Kidney (tissue), 13 donors: ENCODE measurements at regions not wholly inside any gene's neighbourhood (a gene's known extent, or its start where the extent isn't known, plus 50 kb on each side); places are given as distances from the start of the nearest gene placed in this dataset.

Experiments
- DNase-seq, 5 donors: peaks; one replicate each; pipeline ENCODE4 v3.0.0-alpha.2; 2013 to 2020
- FAIRE-seq: peaks from 2 replicates; lab custom pipeline; 2012; peaks lifted over from hg19 to GRCh38; lab: Jason Lieb, UNC
- H3K27ac ChIP-seq, 2 donors: one replicate each; pipeline ENCODE4 v1.7.0; 2013; ENCODE audit warnings: low read depth in 2 of 2, low read length in 2 of 2, inconsistent platforms in 1 of 2
- H3K27me3 ChIP-seq: one replicate; pipeline ENCODE4 v1.7.1; 2013; ENCODE audit warnings: low read length, inconsistent platforms; ENCODE audit not compliant: control insufficient read depth, insufficient read depth
- H3K36me3 ChIP-seq, 3 donors: one replicate each; pipeline versions ENCODE4 v1.7.0 to v1.7.1; 2013; ENCODE audit warnings: low read length in 3 of 3, control low read depth in 1 of 3, inconsistent platforms in 1 of 3; ENCODE audit not compliant: insufficient read depth in 3 of 3, control insufficient read depth in 2 of 3
- H3K4me1 ChIP-seq, 3 donors: one replicate each; pipeline versions ENCODE4 v1.7.0 to v1.7.1; 2013; ENCODE audit warnings: low read length in 3 of 3, inconsistent platforms in 1 of 3, low read depth in 1 of 3; ENCODE audit not compliant: control insufficient read depth in 2 of 3, insufficient read depth in 2 of 3
- H3K4me3 ChIP-seq, 3 donors: one replicate each; pipeline versions ENCODE4 v1.7.0 to v1.8.1; 2013; ENCODE audit warnings: low read length in 3 of 3, control low read depth in 1 of 3, inconsistent platforms in 1 of 3
- H3K9ac ChIP-seq, 3 donors: one replicate each; pipeline versions ENCODE4 v1.7.0 to v1.7.1; 2013; ENCODE audit warnings: low read length in 3 of 3, control low read depth in 1 of 3, inconsistent platforms in 1 of 3
- H3K9me3 ChIP-seq, 3 donors: one replicate each; pipeline versions ENCODE4 v1.7.0 to v1.7.1; 2013; ENCODE audit warnings: low read length in 3 of 3, control low read depth in 1 of 3, inconsistent platforms in 1 of 3; ENCODE audit not compliant: control insufficient read depth in 2 of 3, insufficient read depth in 1 of 3
- intact Hi-C: fragments of 100-400 bp; cut with DNase I; formaldehyde crosslinking; loops from one replicate; pipeline ENCODE4 v1.11.1; 2022
- TF ChIP-seq, protein P1 (sequence below): IDR thresholded peaks from 3 replicates; pipeline ENCODE4 v1.5.1; 2012; ENCODE audit warnings: mild to moderate bottlenecking, moderate library complexity, borderline replicate concordance; ENCODE audit not compliant: insufficient read depth; ENCODE audit errors: extremely low read depth
- donor health status: control.
- donor health status: control.
- donor health status: control.
- donor health status: control.
- donor health status: control.
- donor health status: DM: yes; HTN: yes; CAD: no.
- donor health status: Normal renal cell carcinoma (clear cell type).

DNA sequence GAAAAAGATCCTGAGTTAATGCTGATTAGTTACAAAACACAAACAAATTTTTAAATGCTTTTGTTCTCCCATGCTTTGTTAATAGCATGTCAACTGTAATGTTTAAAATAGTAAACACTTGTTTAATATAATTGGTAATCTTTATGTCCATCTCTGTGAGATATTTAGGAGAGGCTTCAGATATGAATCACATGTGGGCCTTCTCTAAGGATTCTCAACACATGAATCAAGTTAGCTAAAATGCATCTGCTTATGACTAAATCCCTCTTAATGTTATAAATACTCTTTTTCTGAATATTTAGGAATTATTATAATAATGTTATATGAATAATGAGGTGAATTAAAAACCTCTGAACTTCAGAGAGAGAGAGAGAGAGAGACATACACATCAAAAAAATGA lies 345.9 kb upstream of the MANEA start:
- TF ChIP-seq, protein P1, sequence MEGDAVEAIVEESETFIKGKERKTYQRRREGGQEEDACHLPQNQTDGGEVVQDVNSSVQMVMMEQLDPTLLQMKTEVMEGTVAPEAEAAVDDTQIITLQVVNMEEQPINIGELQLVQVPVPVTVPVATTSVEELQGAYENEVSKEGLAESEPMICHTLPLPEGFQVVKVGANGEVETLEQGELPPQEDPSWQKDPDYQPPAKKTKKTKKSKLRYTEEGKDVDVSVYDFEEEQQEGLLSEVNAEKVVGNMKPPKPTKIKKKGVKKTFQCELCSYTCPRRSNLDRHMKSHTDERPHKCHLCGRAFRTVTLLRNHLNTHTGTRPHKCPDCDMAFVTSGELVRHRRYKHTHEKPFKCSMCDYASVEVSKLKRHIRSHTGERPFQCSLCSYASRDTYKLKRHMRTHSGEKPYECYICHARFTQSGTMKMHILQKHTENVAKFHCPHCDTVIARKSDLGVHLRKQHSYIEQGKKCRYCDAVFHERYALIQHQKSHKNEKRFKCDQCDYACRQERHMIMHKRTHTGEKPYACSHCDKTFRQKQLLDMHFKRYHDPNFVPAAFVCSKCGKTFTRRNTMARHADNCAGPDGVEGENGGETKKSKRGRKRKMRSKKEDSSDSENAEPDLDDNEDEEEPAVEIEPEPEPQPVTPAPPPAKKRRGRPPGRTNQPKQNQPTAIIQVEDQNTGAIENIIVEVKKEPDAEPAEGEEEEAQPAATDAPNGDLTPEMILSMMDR = no peak
- intact Hi-C loops = no loop called here
- H3K9ac ChIP-seq = no peak overlapping the region
- FAIRE-seq = no peak
- no peak for DNase-seq
- H3K4me3 ChIP-seq = no peak overlapping the region
- H3K4me1 ChIP-seq = no peaks in the 10 kb centered on the region
- H3K36me3 ChIP-seq = no peaks in the 10 kb centered on the region
- no peak overlapping the region for H3K27ac ChIP-seq
- H3K27me3 ChIP-seq = no peaks in the 10 kb centered on the region
- no peaks in the 10 kb centered on the region for H3K9me3 ChIP-seq

DNA sequence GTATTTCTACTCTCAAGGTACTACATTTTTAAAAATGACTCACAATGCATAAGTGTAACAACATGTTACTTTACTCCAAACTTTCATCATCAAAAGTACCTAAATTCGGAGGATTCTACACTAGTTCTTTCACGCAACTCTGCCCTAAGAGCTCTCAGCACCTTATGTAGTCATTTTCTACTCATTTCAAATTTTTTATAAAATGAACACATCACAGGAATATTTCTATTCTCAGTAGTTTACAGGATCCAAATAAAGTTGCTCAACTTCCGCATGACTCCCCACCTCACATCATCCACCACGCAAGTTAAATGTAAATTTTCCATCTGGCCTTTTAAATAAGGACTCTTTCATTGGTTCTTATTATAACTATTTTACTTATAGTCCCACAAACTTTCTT lies 344.9 kb upstream of the MANEA start:
- Histone ChIP-seq H3K4me1 (no peaks in the 10 kb centered on the region), H3K9ac (no peak overlapping the region), H3K4me3 (no peak overlapping the region), H3K27me3 (no peaks in the 10 kb centered on the region), H3K9me3 (no peaks in the 10 kb centered on the region), H3K36me3 (no peaks in the 10 kb centered on the region), H3K27ac (no peak overlapping the region)
- intact Hi-C loops = no loop called here
- DNase-seq (no peak), FAIRE-seq (no peak)
- TF ChIP-seq, protein P1 = no peak

DNA sequence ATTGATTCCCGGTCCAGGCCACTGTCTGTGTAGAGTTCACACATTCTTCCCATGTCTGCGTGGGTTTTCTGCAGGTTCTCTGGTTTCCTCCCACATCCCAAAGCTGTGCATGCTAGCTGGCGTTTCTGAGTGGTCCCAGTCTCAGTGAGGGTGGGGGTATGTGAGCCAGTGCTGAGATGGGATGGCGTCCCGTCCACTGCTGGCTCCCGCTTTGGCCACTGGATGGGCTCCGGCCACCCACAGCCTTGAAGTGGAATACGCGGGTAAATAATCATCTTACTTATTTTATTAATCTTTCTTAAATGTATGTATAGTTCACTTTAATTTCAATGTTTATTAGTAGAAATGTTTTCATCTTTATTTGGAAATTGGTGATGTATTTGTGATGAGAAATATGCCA lies 343.5 kb upstream of the MANEA start:
- FAIRE-seq (no peak), DNase-seq (peak in 1 of 5 donors; percentile 28)
- H3K27me3 ChIP-seq = no peaks in the 10 kb centered on the region
- no peak overlapping the region for H3K9ac ChIP-seq
- H3K9me3 ChIP-seq = no peaks in the 10 kb centered on the region
- H3K4me1 ChIP-seq = no peaks in the 10 kb centered on the region
- H3K36me3 ChIP-seq = no peaks in the 10 kb centered on the region
- H3K4me3 ChIP-seq = no peak overlapping the region
- H3K27ac ChIP-seq = no peak overlapping the region
- intact Hi-C loops = no loop called here
- TF ChIP-seq, protein P1 = no peak

DNA sequence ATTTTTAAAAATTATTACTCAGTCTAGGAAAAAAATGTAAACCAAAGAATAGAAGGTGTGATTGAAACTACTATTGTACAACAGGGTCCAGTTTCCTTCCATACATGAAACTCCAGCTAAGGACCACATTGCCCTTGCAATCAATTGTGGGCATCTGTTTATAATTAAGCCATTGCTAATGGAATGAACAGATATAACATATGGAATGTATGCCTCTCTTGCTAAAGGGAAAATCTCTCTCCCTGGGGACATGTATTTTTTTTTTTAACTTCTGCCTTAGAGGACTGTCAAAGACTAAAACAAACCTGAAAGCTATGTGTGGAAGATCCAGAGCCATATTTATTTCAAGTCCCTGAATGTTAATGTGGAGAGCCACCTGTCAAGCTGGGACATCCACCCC lies 336.8 kb upstream of the MANEA start:
- FAIRE-seq (no peak), DNase-seq (no peak)
- no peaks in the 10 kb centered on the region for H3K27me3 ChIP-seq
- intact Hi-C loops = no loop called here
- TF ChIP-seq, protein P1 = no peak
- no peaks in the 10 kb centered on the region for H3K36me3 ChIP-seq
- no peak overlapping the region for H3K9ac ChIP-seq
- H3K4me1 ChIP-seq = no peaks in the 10 kb centered on the region
- no peak overlapping the region for H3K27ac ChIP-seq
- no peak overlapping the region for H3K4me3 ChIP-seq
- H3K9me3 ChIP-seq = no peaks in the 10 kb centered on the region
